WTC11 (cell line): ENCODE measurements at regions not wholly inside any gene's neighbourhood (a gene's known extent, or its start where the extent isn't known, plus 50 kb on each side); places are given as distances from the start of the nearest gene placed in this dataset.

Experiments
- ATAC-seq: fragments of 200-7000 bp; cut with Tn5 transposase; 2 replicates; pipeline ENCODE4 v1.10.0; 2021; ENCODE audit warnings: mild to moderate bottlenecking, moderate library complexity
- CTCF ChIA-PET: fragments of 300-600 bp; sonication (Branson Sonifier 250); formaldehyde crosslinking; loops from one replicate; lab custom pipeline; 2021; ENCODE audit warnings: antibody characterized with exemption; lab: Charles Lee
- POLR2A ChIA-PET: fragments of 350-600 bp; sonication (Branson Sonifier 250); formaldehyde crosslinking; loops from one replicate; lab custom pipeline; 2021; ENCODE audit warnings: antibody characterized with exemption; lab: Charles Lee
- DNase-seq: peaks from one replicate; pipeline ENCODE4 v3.0.0; 2021; ENCODE audit warnings: low spot score
- H3K27ac Mint-ChIP-seq: 2 replicates; pipeline ENCODE4 v1.8.0; 2021; ENCODE audit warnings: mixed read lengths
- H3K27me3 Mint-ChIP-seq: 2 replicates; pipeline ENCODE4 v1.8.0; 2021; ENCODE audit warnings: low read depth, mild to moderate bottlenecking, moderate library complexity, mixed read lengths
- H3K36me3 Mint-ChIP-seq: 2 replicates; pipeline ENCODE4 v1.8.0; 2021; ENCODE audit warnings: mixed read lengths
- H3K4me1 Mint-ChIP-seq: 2 replicates; pipeline ENCODE4 v1.8.0; 2022; ENCODE audit warnings: mixed read lengths
- H3K4me3 Mint-ChIP-seq: 2 replicates; pipeline ENCODE4 v1.8.0; 2021; ENCODE audit warnings: mild to moderate bottlenecking, moderate library complexity, mixed read lengths
- H3K9me3 Mint-ChIP-seq: 2 replicates; pipeline ENCODE4 v1.8.0; 2021; ENCODE audit warnings: mixed read lengths
- ATF1 ChIP-seq: sonication (generic); formaldehyde crosslinking; IDR thresholded peaks from 2 replicates; pipeline ENCODE4 v1.8.1; 2023; ENCODE audit warnings: mild to moderate bottlenecking, moderate library complexity, missing genetic modification reagents
- EMX1 ChIP-seq: fragments of 250-450 bp; sonication (Bioruptor Pico); IDR thresholded peaks from 2 replicates; pipeline ENCODE4 v1.8.0; 2021; ENCODE audit warnings: mild to moderate bottlenecking
- FOXJ3 ChIP-seq: sonication (generic); formaldehyde crosslinking; IDR thresholded peaks from 2 replicates; pipeline ENCODE4 v1.9.0; 2021; ENCODE audit warnings: missing genetic modification reagents, mild to moderate bottlenecking, borderline replicate concordance
- FOXK1 ChIP-seq: sonication (generic); formaldehyde crosslinking; IDR thresholded peaks from 2 replicates; pipeline ENCODE4 v1.8.0; 2022; ENCODE audit warnings: mild to moderate bottlenecking, moderate library complexity, missing genetic modification reagents
- FOXP1 ChIP-seq: sonication (generic); formaldehyde crosslinking; IDR thresholded peaks from 2 replicates; pipeline ENCODE4 v1.8.0; 2022; ENCODE audit warnings: missing genetic modification reagents, mild to moderate bottlenecking, moderate library complexity, borderline replicate concordance
- JAZF1 ChIP-seq: fragments of 250-450 bp; sonication (Bioruptor Pico); IDR thresholded peaks from 2 replicates; pipeline ENCODE4 v1.9.0; 2021; ENCODE audit warnings: moderate library complexity, mild to moderate bottlenecking, inconsistent platforms
- JUN ChIP-seq: sonication (generic); formaldehyde crosslinking; IDR thresholded peaks from 2 replicates; pipeline ENCODE4 v1.8.0; 2023; ENCODE audit warnings: mild to moderate bottlenecking, missing genetic modification reagents
- NR1H2 ChIP-seq: sonication (generic); formaldehyde crosslinking; IDR thresholded peaks from 2 replicates; pipeline ENCODE4 v1.9.0; 2021; ENCODE audit warnings: mild to moderate bottlenecking, moderate library complexity, missing genetic modification reagents
- PRDM15 ChIP-seq: sonication (generic); formaldehyde crosslinking; IDR thresholded peaks from 2 replicates; pipeline ENCODE4 v1.8.0; 2022; ENCODE audit warnings: missing genetic modification reagents
- TCF7 ChIP-seq: sonication (generic); formaldehyde crosslinking; IDR thresholded peaks from 2 replicates; pipeline ENCODE4 v1.8.0; 2022; ENCODE audit warnings: mild to moderate bottlenecking, low read depth, missing genetic modification reagents, moderate library complexity
- TEAD1 ChIP-seq: sonication (generic); formaldehyde crosslinking; IDR thresholded peaks from 2 replicates; pipeline ENCODE4 v1.8.0; 2022; ENCODE audit warnings: mild to moderate bottlenecking, missing genetic modification reagents
- ZNF219 ChIP-seq: sonication (generic); formaldehyde crosslinking; IDR thresholded peaks from 2 replicates; pipeline ENCODE4 v1.8.0; 2023; ENCODE audit warnings: missing genetic modification reagents, mild to moderate bottlenecking, borderline replicate concordance
- ZNF232 ChIP-seq: sonication (generic); formaldehyde crosslinking; IDR thresholded peaks from 2 replicates; pipeline ENCODE4 v1.8.0; 2022; ENCODE audit warnings: mild to moderate bottlenecking, missing genetic modification reagents
- ZNF281 ChIP-seq: sonication (generic); formaldehyde crosslinking; IDR thresholded peaks from 2 replicates; pipeline ENCODE4 v1.8.0; 2023; ENCODE audit warnings: mild to moderate bottlenecking, missing genetic modification reagents
- TF ChIP-seq, protein P1 (sequence below): sonication (generic); formaldehyde crosslinking; IDR thresholded peaks from 2 replicates; pipeline ENCODE4 v1.8.1; 2022; ENCODE audit warnings: low read depth, missing genetic modification reagents, borderline replicate concordance
- TF ChIP-seq, protein P2 (sequence below): sonication (generic); formaldehyde crosslinking; conservative IDR thresholded peaks from 2 replicates; pipeline ENCODE4 v1.8.1; 2023; ENCODE audit warnings: mild to moderate bottlenecking, low read depth, missing genetic modification reagents, moderate library complexity
- TF ChIP-seq, protein P3 (sequence below): fragments of 250-450 bp; sonication (Bioruptor Pico); IDR thresholded peaks from 2 replicates; pipeline ENCODE4 v1.8.0; 2021; ENCODE audit warnings: mild to moderate bottlenecking
- TF ChIP-seq, protein P4 (sequence below): sonication (generic); formaldehyde crosslinking; IDR thresholded peaks from 2 replicates; pipeline ENCODE4 v1.8.1; 2022; ENCODE audit warnings: low read depth, mild to moderate bottlenecking, moderate library complexity, missing genetic modification reagents, borderline replicate concordance
- TF ChIP-seq, protein P5 (sequence below): sonication (generic); formaldehyde crosslinking; IDR thresholded peaks from 2 replicates; pipeline ENCODE4 v1.8.1; 2023; ENCODE audit warnings: mild to moderate bottlenecking, missing genetic modification reagents, moderate library complexity

- no peak for TF ChIP-seq PRDM15 (CRISPR knock-in tag)
- TF ChIP-seq TCF7 (CRISPR knock-in tag): no peak
- TF ChIP-seq ZNF219 (CRISPR knock-in tag): no peak
- TF ChIP-seq, protein P1, sequence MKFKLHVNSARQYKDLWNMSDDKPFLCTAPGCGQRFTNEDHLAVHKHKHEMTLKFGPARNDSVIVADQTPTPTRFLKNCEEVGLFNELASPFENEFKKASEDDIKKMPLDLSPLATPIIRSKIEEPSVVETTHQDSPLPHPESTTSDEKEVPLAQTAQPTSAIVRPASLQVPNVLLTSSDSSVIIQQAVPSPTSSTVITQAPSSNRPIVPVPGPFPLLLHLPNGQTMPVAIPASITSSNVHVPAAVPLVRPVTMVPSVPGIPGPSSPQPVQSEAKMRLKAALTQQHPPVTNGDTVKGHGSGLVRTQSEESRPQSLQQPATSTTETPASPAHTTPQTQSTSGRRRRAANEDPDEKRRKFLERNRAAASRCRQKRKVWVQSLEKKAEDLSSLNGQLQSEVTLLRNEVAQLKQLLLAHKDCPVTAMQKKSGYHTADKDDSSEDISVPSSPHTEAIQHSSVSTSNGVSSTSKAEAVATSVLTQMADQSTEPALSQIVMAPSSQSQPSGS: no peak
- TF ChIP-seq ATF1 (CRISPR knock-in tag): no peak
- no peak for TF ChIP-seq TEAD1
- TF ChIP-seq, protein P2, sequence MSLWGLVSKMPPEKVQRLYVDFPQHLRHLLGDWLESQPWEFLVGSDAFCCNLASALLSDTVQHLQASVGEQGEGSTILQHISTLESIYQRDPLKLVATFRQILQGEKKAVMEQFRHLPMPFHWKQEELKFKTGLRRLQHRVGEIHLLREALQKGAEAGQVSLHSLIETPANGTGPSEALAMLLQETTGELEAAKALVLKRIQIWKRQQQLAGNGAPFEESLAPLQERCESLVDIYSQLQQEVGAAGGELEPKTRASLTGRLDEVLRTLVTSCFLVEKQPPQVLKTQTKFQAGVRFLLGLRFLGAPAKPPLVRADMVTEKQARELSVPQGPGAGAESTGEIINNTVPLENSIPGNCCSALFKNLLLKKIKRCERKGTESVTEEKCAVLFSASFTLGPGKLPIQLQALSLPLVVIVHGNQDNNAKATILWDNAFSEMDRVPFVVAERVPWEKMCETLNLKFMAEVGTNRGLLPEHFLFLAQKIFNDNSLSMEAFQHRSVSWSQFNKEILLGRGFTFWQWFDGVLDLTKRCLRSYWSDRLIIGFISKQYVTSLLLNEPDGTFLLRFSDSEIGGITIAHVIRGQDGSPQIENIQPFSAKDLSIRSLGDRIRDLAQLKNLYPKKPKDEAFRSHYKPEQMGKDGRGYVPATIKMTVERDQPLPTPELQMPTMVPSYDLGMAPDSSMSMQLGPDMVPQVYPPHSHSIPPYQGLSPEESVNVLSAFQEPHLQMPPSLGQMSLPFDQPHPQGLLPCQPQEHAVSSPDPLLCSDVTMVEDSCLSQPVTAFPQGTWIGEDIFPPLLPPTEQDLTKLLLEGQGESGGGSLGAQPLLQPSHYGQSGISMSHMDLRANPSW: no peak
- TF ChIP-seq ZNF281 (CRISPR knock-in tag): no peak
- TF ChIP-seq, all 79 proteins: peak for 0
These were observed 155.5 kb downstream of the CDH26 start (continued) for GRCh38 chr20:60113771-60114170.

DNA sequence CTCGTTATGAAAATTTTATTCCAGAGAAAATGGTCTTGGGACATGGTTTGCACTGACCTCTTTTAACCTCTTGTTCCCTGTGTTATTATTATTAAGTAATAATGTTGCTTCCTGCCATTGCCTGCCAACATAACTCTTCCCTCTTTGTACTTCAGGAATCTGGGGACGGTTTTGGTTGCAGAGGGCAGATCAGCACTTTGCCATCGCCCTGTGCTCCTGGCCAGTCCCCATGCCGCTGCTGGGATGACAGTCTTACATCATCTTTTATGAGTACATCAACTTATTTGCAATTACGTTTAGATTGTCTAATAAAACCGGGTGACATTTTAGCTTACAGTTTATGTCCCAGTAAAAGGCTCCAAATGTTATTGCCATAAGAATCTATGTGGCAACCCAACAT lies 157.2 kb downstream of the CDH26 start:
- TF ChIP-seq ZNF219 (CRISPR knock-in tag) (no peak), FOXP1 (CRISPR knock-in tag) (no peak), EMX1 (CRISPR knock-in tag) (no peak), ZNF232 (CRISPR knock-in tag) (no peak), JAZF1 (CRISPR knock-in tag) (no peak), NR1H2 (no peak), JUN (CRISPR knock-in tag) (no peak), FOXK1 (CRISPR knock-in tag) (no peak), FOXJ3 (CRISPR knock-in tag) (no peak)
- TF ChIP-seq, protein P3, sequence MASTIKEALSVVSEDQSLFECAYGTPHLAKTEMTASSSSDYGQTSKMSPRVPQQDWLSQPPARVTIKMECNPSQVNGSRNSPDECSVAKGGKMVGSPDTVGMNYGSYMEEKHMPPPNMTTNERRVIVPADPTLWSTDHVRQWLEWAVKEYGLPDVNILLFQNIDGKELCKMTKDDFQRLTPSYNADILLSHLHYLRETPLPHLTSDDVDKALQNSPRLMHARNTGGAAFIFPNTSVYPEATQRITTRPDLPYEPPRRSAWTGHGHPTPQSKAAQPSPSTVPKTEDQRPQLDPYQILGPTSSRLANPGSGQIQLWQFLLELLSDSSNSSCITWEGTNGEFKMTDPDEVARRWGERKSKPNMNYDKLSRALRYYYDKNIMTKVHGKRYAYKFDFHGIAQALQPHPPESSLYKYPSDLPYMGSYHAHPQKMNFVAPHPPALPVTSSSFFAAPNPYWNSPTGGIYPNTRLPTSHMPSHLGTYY: no peak
- TF ChIP-seq, protein P4, sequence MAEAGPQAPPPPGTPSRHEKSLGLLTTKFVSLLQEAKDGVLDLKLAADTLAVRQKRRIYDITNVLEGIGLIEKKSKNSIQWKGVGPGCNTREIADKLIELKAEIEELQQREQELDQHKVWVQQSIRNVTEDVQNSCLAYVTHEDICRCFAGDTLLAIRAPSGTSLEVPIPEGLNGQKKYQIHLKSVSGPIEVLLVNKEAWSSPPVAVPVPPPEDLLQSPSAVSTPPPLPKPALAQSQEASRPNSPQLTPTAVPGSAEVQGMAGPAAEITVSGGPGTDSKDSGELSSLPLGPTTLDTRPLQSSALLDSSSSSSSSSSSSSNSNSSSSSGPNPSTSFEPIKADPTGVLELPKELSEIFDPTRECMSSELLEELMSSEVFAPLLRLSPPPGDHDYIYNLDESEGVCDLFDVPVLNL (CRISPR knock-in tag): no peak
- TF ChIP-seq, protein P5, sequence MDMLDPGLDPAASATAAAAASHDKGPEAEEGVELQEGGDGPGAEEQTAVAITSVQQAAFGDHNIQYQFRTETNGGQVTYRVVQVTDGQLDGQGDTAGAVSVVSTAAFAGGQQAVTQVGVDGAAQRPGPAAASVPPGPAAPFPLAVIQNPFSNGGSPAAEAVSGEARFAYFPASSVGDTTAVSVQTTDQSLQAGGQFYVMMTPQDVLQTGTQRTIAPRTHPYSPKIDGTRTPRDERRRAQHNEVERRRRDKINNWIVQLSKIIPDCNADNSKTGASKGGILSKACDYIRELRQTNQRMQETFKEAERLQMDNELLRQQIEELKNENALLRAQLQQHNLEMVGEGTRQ (CRISPR knock-in tag): no peak
- Mint-ChIP-seq H3K4me1 (0 out of 2 replicates have a peak, but pooled peaks cover 2% of the 10 kb centered on the region), H3K27me3 (peaks cover 73% of the 10 kb centered on the region), H3K27ac (no peak overlapping the region), H3K4me3 (no peak overlapping the region), H3K36me3 (no peaks in the 10 kb centered on the region; the same call in none of the 2 replicates), H3K9me3 (peaks cover 10% of the 10 kb centered on the region)
- DNase-seq: no peak
- ChIA-PET CTCF (interaction anchor here (1.1 kb wide), 1 partner anchor 95 kb away, joined by 3 read pairs; no protein-coding TSS in a partner anchor), POLR2A (no interaction called here)
- ATAC-seq: no peak
